ENCODE measurements at regions not wholly inside any gene's neighbourhood (a gene's known extent, or its start where the extent isn't known, plus 50 kb on each side); places are given as distances from the start of the nearest gene placed in this dataset.

DNA sequence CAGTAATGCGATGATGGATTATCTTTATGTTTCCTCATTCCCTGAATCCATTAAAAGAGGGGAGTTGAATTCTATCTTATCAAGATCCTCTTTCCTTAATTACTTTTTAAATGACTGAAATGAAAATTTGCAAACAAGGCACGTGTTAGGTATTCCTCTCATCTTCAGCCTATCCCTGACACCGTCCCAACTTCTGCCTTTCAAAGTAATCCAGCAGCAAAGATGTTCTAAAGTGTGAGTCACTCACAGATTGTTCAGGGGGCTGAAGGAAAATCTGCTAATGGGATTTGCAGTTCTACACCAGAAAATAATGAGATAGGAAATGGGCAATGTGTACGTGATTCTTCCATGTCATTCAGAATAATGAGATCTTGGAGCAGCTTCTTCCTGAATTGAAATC is 403.0 kb downstream of the ARHGEF28 start:
- TF ChIP-seq CTCF (IDR thresholded peaks at IDR 0.05) (no peak), POLR2A (IDR thresholded peaks at IDR 0.05) (no peak)

All from testis (tissue), 2 donors.